Ishikawa (cell line): ENCODE measurements at regions not wholly inside any gene's neighbourhood (a gene's known extent, or its start where the extent isn't known, plus 50 kb on each side); places are given as distances from the start of the nearest gene placed in this dataset.

ENCODE experiments used
- EP300 ChIP-seq: IDR thresholded peaks from 2 replicates; pipeline ENCODE4 v1.6.1; 2012; ENCODE audit warnings: borderline replicate concordance
- YY1 ChIP-seq: IDR thresholded peaks from 2 replicates; pipeline ENCODE4 v1.6.1; 2012; ENCODE audit warnings: low read depth
- TF ChIP-seq, protein P1 (sequence below): IDR thresholded peaks from 2 replicates; pipeline ENCODE4 v1.6.1; 2012
- TF ChIP-seq, protein P2 (sequence below): IDR thresholded peaks from 2 replicates; pipeline ENCODE4 v1.6.1; 2012

DNA sequence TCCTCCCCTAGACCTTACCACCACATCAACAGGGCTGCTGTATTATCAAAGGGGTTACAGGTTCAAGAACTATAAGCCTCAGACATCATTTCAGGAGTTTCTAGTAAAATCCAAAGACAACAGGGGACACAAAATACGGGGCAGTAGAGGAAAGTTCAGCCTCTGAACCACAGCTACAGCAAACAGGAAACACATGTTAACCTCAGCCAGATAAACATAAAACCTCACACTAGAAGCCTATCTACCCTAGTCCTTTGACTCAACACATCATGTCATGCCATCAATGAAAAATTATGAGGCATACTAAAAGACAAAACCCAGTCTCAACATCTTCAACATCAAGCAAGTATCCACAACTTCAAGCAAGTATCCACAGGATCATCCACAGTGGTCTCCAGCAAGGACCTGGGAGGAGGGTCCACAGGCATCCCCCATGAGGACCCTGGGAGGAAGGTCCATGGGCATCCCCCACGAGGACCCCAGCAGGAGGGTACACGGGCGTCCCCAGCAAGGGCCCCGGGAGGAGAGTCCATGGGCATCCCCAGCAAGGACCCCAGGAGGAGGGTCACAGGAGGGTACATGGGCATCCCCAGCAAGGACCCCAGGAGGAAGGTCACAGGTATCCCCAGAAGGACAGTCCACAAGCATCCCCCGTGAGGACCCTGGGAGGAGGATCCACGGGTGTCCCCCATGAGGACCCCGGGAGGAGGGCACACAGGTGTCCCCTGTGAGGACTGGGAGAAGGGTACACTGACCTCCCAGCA lies 440.0 kb downstream of the MATN1 start:
- TF ChIP-seq, protein P1, sequence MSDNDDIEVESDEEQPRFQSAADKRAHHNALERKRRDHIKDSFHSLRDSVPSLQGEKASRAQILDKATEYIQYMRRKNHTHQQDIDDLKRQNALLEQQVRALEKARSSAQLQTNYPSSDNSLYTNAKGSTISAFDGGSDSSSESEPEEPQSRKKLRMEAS, result no peak
- no peak for TF ChIP-seq EP300
- no peak for TF ChIP-seq YY1
- TF ChIP-seq, protein P2, sequence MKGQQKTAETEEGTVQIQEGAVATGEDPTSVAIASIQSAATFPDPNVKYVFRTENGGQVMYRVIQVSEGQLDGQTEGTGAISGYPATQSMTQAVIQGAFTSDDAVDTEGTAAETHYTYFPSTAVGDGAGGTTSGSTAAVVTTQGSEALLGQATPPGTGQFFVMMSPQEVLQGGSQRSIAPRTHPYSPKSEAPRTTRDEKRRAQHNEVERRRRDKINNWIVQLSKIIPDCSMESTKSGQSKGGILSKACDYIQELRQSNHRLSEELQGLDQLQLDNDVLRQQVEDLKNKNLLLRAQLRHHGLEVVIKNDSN, result no peak
